ENCODE measurements at regions not wholly inside any gene's neighbourhood (a gene's known extent, or its start where the extent isn't known, plus 50 kb on each side); places are given as distances from the start of the nearest gene placed in this dataset.

DNA sequence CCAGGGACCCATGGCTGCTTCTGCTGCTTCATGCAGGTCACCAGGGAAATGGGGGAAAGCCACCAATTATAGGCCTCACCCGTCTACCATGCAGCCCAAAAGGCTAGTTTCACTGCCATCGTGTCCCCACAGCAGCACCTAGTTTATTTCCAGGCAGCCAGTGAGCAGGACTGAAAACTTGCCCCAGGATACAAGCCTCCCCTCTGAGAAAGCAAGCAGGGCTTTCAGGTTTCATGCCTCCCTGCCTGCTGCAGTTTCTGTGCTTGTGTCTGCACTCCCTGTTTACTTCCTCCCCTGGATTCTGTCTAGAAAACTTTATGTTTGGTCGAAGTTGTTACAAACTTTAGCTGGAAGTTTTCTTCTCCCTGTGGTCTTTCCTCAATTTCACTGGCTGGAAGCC lies 319.1 kb downstream of the ANXA1 start:
- H3K79me2 ChIP-seq (ENCODE audit: control insufficient read depth, low read length), result no peaks in the 10 kb centered on the region
- H3K27me3 ChIP-seq (ENCODE audit: control insufficient read depth, low read length), result no peaks in the 10 kb centered on the region
- H3K4me3 ChIP-seq (ENCODE audit: low read length), result no peak overlapping the region
- H3K9me3 ChIP-seq (ENCODE audit: control insufficient read depth, insufficient read depth, low read length), result peaks cover 7% of the 10 kb centered on the region; the same call in 1 of the 2 replicates
- H3K36me3 ChIP-seq (ENCODE audit: control insufficient read depth, low read length), result no peaks in the 10 kb centered on the region
- H3K4me2 ChIP-seq (ENCODE audit: low read length), result no peak overlapping the region
- H3K9me2 ChIP-seq (replicated peaks; ENCODE audit: control insufficient read depth, low read length), result no peaks in the 10 kb centered on the region
- TF ChIP-seq, protein P1, sequence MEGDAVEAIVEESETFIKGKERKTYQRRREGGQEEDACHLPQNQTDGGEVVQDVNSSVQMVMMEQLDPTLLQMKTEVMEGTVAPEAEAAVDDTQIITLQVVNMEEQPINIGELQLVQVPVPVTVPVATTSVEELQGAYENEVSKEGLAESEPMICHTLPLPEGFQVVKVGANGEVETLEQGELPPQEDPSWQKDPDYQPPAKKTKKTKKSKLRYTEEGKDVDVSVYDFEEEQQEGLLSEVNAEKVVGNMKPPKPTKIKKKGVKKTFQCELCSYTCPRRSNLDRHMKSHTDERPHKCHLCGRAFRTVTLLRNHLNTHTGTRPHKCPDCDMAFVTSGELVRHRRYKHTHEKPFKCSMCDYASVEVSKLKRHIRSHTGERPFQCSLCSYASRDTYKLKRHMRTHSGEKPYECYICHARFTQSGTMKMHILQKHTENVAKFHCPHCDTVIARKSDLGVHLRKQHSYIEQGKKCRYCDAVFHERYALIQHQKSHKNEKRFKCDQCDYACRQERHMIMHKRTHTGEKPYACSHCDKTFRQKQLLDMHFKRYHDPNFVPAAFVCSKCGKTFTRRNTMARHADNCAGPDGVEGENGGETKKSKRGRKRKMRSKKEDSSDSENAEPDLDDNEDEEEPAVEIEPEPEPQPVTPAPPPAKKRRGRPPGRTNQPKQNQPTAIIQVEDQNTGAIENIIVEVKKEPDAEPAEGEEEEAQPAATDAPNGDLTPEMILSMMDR (IDR thresholded peaks at IDR 0.05; ENCODE audit: low read depth, low read length, poor library complexity, severe bottlenecking), result no peak
- TF ChIP-seq EZH2phosphoT487 (IDR thresholded peaks at IDR 0.05; ENCODE audit: borderline replicate concordance, low read length), result no peak
- no peaks in the 10 kb centered on the region for H3K4me1 ChIP-seq (ENCODE audit: control insufficient read depth, low read length)
- no peaks in the 10 kb centered on the region for H4K20me1 ChIP-seq (ENCODE audit: control insufficient read depth, insufficient read depth, low read depth, low read length)
- H3K27ac ChIP-seq (ENCODE audit: low read depth, low read length), result no peak overlapping the region
- no peaks in the 10 kb centered on the region for H3F3A ChIP-seq (ENCODE audit: control insufficient read depth, insufficient read depth)

DNA sequence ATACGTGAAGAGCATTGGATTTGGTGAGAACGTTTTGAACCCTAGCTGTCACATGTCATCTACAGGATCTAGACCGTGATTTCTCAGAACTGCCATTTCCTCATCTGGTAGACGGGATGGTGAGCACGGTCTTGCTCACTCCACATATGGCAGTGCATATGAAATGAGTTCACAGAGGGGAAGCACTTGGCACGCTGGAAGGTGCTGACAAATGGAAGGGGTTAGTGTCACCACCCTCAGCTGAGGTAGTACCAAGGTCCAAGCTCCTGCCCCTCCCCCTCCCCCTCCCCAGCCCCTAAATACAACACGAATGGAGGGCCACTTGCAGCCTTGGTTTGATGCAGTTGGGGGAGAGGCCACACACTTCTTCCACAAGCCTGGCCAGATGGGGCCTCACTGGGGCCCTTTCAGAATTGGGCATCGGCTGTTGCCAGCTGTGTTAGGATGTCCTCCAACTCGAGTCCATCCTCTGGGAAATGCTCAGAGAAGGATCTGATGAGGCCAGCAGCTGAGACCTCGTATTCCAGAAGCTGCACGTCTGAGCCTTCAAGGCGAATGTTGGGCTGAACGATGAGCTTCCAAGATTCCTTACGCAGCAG lies 322.4 kb downstream of the ANXA1 start:
- H4K20me1 ChIP-seq (ENCODE audit: control insufficient read depth, insufficient read depth, low read depth, low read length), result no peaks in the 10 kb centered on the region
- no peaks in the 10 kb centered on the region for H3K4me1 ChIP-seq (ENCODE audit: control insufficient read depth, low read length)
- H3K79me2 ChIP-seq (ENCODE audit: control insufficient read depth, low read length), result no peaks in the 10 kb centered on the region
- H3F3A ChIP-seq (ENCODE audit: control insufficient read depth, insufficient read depth), result no peaks in the 10 kb centered on the region
- no peak overlapping the region for H3K4me2 ChIP-seq (ENCODE audit: low read length)
- H3K9me3 ChIP-seq (ENCODE audit: control insufficient read depth, insufficient read depth, low read length), result peaks cover 7% of the 10 kb centered on the region; the same call in 1 of the 2 replicates
- H3K36me3 ChIP-seq (ENCODE audit: control insufficient read depth, low read length), result no peaks in the 10 kb centered on the region
- TF ChIP-seq, protein P1 (IDR thresholded peaks at IDR 0.05; ENCODE audit: low read depth, low read length, poor library complexity, severe bottlenecking), result no peak
- TF ChIP-seq EZH2phosphoT487 (IDR thresholded peaks at IDR 0.05; ENCODE audit: borderline replicate concordance, low read length), result no peak
- no peak overlapping the region for H3K4me3 ChIP-seq (ENCODE audit: low read length)
- no peaks in the 10 kb centered on the region for H3K27me3 ChIP-seq (ENCODE audit: control insufficient read depth, low read length)
- no peak overlapping the region for H3K27ac ChIP-seq (ENCODE audit: low read depth, low read length)
- H3K9me2 ChIP-seq (replicated peaks; ENCODE audit: control insufficient read depth, low read length), result no peaks in the 10 kb centered on the region

GRCh38 chr9:73474625-73475024 lies 323.0 kb downstream of the ANXA1 start:
- H3F3A ChIP-seq (ENCODE audit: control insufficient read depth, insufficient read depth), result no peaks in the 10 kb centered on the region
- H3K4me2 ChIP-seq (ENCODE audit: low read length), result no peak overlapping the region
- H3K4me3 ChIP-seq (ENCODE audit: low read length), result no peak overlapping the region
- no peaks in the 10 kb centered on the region for H4K20me1 ChIP-seq (ENCODE audit: control insufficient read depth, insufficient read depth, low read depth, low read length)
- no peaks in the 10 kb centered on the region for H3K36me3 ChIP-seq (ENCODE audit: control insufficient read depth, low read length)
- H3K27ac ChIP-seq (ENCODE audit: low read depth, low read length), result no peak overlapping the region
- no peaks in the 10 kb centered on the region for H3K9me2 ChIP-seq (replicated peaks; ENCODE audit: control insufficient read depth, low read length)
- H3K4me1 ChIP-seq (ENCODE audit: control insufficient read depth, low read length), result no peaks in the 10 kb centered on the region
- peaks cover 7% of the 10 kb centered on the region; the same call in 1 of the 2 replicates for H3K9me3 ChIP-seq (ENCODE audit: control insufficient read depth, insufficient read depth, low read length)
- no peaks in the 10 kb centered on the region for H3K79me2 ChIP-seq (ENCODE audit: control insufficient read depth, low read length)
- H3K27me3 ChIP-seq (ENCODE audit: control insufficient read depth, low read length), result no peaks in the 10 kb centered on the region
- TF ChIP-seq, protein P1 (IDR thresholded peaks at IDR 0.05; ENCODE audit: low read depth, low read length, poor library complexity, severe bottlenecking), result no peak
- no peak for TF ChIP-seq EZH2phosphoT487 (IDR thresholded peaks at IDR 0.05; ENCODE audit: borderline replicate concordance, low read length)

Measured in DOHH2 (cell line).